NB4 (cell line): ENCODE measurements at regions not wholly inside any gene's neighbourhood (a gene's known extent, or its start where the extent isn't known, plus 50 kb on each side); places are given as distances from the start of the nearest gene placed in this dataset.

ENCODE experiments used
- DNase-seq: peaks from one replicate; pipeline ENCODE4 v3.0.0; 2010; ENCODE audit warnings: low read depth
- H3K4me3 ChIP-seq: one replicate; pipeline ENCODE4 v1.5.1; 2011; ENCODE audit warnings: mild to moderate bottlenecking, low read depth, low read length, moderate library complexity
- MYC ChIP-seq: IDR thresholded peaks from 2 replicates; pipeline ENCODE4 v1.6.1; 2011; ENCODE audit warnings: low read depth, low read length
- POLR2A ChIP-seq: IDR thresholded peaks from 2 replicates; pipeline ENCODE4 v1.6.1; 2011; ENCODE audit warnings: mild to moderate bottlenecking; ENCODE audit not compliant: insufficient read length; ENCODE audit errors: extremely low read depth
- TF ChIP-seq, protein P1 (sequence below): IDR thresholded peaks from 2 replicates; pipeline ENCODE4 v1.6.1; 2011; ENCODE audit warnings: low read depth, low read length
- TF ChIP-seq, protein P2 (sequence below): IDR thresholded peaks from one replicate; pipeline ENCODE4 v1.5.1; 2012; ENCODE audit warnings: low read depth, low read length

DNA sequence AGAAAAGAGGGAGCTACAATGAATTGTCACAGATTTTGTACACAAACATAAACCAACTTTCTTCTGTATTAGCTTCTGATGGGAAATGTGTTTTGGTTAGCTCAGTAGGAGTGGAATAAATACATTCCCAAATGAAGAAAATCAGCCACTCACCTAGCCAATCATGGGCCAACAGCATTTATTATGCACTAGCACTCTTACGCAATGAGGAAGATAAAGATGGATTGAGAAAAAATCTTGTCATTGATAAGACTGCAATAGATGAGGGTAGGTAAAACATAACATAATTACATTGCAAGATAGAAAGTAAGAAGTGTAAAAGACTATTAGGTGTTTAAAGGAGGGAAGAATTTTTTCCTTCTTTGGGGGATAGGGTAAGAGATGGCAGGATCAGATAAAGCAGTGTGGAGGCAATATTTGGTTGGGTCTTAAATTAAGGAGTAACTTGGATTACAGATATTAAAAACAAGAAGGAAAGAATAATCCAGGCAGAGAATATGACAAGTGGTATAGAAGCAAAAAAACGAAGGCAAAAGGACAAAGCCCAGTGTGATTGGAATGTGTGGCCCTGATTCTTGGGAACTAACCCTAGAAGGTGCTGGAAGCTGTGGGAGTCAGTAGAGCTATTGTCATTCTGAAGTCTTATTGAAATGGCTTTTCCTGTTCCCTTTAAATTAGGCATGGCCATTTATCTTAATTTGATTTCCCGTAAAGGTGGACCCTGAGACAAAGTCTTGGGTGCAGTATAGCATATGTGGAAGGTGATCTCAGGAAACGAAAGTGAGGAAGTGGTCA is 208.4 kb upstream of the MEX3C start:
- no peak overlapping the region for H3K4me3 ChIP-seq
- no peak for DNase-seq
- TF ChIP-seq, protein P1, sequence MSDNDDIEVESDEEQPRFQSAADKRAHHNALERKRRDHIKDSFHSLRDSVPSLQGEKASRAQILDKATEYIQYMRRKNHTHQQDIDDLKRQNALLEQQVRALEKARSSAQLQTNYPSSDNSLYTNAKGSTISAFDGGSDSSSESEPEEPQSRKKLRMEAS: no peak
- TF ChIP-seq POLR2A: no peak
- no peak for TF ChIP-seq MYC
- TF ChIP-seq, protein P2, sequence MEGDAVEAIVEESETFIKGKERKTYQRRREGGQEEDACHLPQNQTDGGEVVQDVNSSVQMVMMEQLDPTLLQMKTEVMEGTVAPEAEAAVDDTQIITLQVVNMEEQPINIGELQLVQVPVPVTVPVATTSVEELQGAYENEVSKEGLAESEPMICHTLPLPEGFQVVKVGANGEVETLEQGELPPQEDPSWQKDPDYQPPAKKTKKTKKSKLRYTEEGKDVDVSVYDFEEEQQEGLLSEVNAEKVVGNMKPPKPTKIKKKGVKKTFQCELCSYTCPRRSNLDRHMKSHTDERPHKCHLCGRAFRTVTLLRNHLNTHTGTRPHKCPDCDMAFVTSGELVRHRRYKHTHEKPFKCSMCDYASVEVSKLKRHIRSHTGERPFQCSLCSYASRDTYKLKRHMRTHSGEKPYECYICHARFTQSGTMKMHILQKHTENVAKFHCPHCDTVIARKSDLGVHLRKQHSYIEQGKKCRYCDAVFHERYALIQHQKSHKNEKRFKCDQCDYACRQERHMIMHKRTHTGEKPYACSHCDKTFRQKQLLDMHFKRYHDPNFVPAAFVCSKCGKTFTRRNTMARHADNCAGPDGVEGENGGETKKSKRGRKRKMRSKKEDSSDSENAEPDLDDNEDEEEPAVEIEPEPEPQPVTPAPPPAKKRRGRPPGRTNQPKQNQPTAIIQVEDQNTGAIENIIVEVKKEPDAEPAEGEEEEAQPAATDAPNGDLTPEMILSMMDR: no peak

DNA sequence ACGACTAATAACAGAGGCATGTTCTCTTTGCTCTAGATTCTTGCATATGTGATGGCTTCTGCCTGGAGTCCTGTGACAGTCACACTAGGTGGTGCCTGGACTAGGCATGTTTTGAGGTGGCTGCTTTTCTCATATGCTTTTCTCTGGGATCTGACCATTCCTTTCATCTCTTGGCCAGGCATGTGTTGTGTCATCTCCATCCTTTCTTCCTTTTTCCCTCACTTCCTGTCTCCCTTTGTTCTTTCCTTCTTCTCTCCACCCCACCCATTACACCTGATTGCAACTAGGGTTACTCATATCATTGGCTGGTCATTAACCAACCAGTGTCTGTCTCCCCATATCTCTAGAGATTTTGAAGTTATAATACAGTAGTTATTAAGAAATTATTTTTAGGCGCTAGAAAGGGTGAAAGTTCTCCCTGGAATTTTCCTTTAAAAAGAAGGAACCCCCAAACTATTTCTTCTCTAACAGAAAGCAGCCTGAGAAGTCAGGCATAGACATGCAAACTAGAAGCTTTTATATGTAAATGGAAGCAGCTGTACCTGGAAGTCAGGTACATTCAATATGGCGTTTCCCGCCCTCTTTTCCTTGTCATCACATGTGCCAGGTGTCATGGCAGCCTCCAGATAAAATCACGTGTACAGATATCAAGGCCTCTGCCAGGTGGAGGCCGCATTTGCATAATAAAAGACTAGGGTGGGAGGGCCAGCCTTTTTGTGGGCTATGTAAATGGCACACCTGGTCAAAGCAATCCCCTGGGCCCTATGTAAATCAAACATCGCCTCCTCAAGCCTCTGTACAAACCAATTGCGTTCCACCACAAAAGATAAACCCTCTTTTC is 220.4 kb upstream of the MEX3C start:
- no peak overlapping the region for H3K4me3 ChIP-seq
- no peak for DNase-seq
- no peak for TF ChIP-seq MYC
- TF ChIP-seq, protein P1: no peak

- DNase-seq: no peak
- TF ChIP-seq MYC (no peak), POLR2A (no peak)
- TF ChIP-seq, protein P1: no peak
- TF ChIP-seq, protein P2: no peak
- no peak overlapping the region for H3K4me3 ChIP-seq
These were observed 228.0 kb upstream of the MEX3C start for GRCh38 chr18:51425475-51425874.

- H3K4me3 ChIP-seq: no peak overlapping the region
- TF ChIP-seq POLR2A: no peak
- no peak for TF ChIP-seq MYC
- TF ChIP-seq, protein P1: no peak
- DNase-seq: no peak
These were observed 228.4 kb upstream of the MEX3C start for GRCh38 chr18:51425889-51426288.

DNA sequence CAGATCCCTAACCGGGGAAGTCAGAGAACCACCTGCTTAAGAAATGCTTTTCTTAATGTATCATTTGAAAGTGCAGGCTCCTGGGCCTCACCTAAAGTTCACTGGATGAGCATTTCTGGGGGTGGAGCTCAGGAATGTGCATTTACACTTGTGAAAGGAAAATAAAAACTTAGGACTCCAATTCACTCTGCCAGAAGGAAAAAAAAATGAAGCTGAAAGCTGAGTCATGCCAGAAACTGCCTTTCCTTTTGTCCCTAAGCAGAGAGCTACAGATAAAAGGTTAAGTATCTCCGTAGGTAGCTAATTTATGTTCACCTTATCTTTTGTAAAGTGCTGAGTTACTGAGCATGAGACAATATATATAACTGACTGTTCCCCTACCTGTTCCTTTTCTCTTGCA is 229.5 kb upstream of the MEX3C start:
- no peak for DNase-seq
- no peak for TF ChIP-seq POLR2A
- TF ChIP-seq, protein P1: no peak
- TF ChIP-seq, protein P2: no peak
- no peak overlapping the region for H3K4me3 ChIP-seq

- no peak overlapping the region for H3K4me3 ChIP-seq
- DNase-seq: no peak
- TF ChIP-seq, protein P1: no peak
- no peak for TF ChIP-seq POLR2A
- TF ChIP-seq, protein P2: no peak
- TF ChIP-seq MYC: no peak
These were observed 232.2 kb upstream of the MEX3C start for GRCh38 chr18:51429644-51430043.
